ENCODE measurements at regions not wholly inside any gene's neighbourhood (a gene's known extent, or its start where the extent isn't known, plus 50 kb on each side); places are given as distances from the start of the nearest gene placed in this dataset.
A peak's percentile ranks its signal among the peaks of the same experiment; 100 is the strongest.
"Not testable (repeated sequence)": the region's sequence is repeated elsewhere in the genome, so short reads cannot be mapped to it uniquely, and the experiment has no call there.

DNA sequence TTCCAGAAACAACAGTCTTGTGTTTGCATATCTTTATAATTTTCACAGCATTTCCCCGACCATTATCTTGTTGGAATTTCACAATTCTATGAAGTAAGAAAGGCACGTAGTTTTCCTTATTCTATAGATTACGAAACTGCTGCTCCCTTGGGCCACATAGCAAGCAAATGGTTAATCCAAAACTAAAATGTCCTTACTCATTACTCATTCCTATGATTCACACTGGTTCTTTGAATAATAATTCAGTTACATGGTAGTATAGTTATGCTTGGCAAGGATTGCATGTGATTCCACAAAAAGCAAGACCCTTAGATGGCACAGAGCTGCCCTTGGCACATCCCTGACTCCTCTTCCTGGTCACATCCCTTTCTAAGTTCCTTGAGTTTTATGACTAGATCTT is 51.2 kb downstream of the OR13H1 start:
- no peak for DNase-seq (ENCODE audit: low read depth, low spot score)

DNA sequence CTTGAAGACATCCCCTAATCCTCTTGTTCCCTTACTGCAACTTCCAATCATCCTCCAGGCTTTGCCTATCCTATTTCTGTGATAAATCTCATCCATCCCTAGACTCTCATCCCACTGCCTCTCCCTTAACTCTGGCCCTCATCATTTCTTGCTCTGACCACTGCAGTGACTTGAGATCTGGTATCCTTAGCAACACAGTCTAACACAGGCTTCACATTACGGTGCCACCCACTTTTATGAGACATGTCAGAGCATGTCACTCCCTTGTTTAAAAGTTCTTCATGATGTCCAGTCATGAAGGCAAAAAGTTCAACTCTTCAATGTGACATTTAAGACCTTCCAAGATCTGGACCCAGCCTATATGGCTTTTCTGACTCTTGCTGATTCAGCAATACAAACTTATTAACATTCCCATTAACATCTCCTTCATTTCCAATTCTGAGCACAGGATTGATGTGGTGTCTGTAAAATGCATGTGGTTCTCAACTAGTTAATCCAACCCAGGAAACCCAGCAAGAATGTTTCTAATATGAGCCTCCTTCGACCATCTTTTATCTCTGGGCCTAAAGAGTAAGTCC is 64.0 kb downstream of the OR13H1 start:
- no peak for DNase-seq (ENCODE audit: low read depth, low spot score)

DNA sequence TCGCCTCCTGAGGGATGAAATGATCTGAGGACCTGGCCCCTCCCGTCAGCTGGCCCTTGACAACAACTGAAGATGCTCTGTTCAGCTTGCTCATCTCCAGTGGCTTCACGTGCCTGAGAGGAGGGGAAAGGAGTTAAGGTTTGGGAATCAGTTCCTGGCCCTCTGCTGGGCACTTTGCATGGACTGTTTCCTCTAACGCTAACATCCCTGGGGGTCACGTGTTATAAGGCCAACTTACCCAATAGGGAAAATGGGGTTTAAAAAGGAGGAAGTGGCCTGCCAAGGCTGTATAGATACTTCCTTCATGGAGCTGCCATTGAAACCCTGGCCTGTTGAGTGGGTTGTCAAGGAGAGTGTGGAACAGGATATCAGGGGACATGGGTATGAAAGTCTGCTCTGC is 65.6 kb downstream of the OR13H1 start:
- no peak for DNase-seq (ENCODE audit: low read depth, low spot score)

DNA sequence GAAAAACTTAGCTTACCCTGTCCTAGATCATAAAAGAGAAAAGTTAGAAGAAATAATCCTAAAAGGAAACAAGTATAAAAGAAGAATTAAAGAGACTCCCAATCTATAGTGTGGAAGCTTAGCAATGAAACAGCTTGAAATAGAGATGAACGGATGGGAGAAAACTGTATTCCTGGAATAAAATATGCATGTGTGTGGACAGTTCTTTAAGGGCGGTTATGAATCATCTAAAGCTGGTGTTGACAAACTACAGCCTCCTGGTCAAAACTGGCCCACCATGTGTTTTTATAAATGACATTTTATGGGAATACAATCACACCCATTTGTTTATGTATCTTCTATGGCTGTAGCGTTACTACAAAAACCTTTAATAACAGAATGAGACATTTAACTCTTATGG is 69.4 kb downstream of the OR13H1 start:
- DNase-seq (ENCODE audit: low read depth, low spot score), result no peak

DNA sequence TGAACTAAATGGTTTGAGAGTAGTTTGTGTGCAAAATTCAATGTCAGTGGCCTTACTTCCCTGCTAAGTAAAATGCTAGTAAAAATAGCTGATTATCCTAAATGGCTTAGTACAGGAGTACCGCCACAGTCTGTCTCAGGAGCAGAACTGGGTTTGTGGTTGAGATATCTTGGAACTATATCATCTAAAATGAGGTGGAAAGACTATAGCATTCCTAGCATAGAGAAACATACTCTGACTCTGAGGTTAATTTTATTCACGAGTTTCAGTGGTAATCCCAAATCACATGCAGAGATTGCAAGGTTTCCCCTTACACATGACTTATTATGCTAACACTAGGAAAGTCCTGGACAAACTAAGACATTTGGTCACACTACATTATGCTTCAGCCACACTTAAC is 70.4 kb downstream of the OR13H1 start:
- no peak for DNase-seq (ENCODE audit: low read depth, low spot score)

DNA sequence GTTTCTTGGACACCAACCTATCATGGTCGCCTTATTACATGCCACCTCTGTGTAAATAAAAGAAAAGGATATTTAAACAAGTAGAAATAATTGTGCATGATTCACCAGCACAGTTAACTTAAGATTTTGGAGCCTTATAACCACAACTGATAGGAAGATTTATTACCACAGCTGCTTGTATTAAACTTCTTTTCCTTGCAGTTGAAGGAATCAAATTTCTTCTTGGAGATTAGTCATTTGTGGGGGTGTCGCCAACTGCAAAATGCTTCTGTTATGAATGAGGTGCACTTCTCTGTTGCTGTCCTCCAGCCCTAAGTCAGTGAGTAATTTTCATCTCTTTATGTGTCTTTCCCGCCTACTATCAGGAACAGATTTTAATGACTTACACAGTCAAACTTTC is 73.3 kb downstream of the OR13H1 start:
- no peak for DNase-seq (ENCODE audit: low read depth, low spot score)

DNA sequence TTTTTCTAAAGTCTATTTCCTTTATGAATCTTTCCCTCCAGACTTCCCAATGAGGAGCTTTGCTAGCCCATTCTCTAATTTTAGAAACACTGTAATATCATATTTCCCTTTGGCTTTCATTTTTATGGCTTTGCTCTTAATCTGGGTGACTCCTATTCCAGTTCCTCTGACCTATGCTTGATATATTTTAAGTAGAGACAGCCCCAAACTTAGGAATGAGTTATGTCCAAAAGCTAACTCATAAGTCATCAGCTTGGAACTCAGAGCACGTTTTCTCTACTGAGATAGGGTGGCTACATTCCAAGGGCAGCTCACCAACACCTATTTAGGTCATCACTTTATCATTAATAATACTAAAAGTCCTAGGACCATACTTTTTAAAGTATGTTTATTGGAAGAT is 77.8 kb downstream of the OR13H1 start:
- DNase-seq (ENCODE audit: low read depth, low spot score), result no peak

DNA sequence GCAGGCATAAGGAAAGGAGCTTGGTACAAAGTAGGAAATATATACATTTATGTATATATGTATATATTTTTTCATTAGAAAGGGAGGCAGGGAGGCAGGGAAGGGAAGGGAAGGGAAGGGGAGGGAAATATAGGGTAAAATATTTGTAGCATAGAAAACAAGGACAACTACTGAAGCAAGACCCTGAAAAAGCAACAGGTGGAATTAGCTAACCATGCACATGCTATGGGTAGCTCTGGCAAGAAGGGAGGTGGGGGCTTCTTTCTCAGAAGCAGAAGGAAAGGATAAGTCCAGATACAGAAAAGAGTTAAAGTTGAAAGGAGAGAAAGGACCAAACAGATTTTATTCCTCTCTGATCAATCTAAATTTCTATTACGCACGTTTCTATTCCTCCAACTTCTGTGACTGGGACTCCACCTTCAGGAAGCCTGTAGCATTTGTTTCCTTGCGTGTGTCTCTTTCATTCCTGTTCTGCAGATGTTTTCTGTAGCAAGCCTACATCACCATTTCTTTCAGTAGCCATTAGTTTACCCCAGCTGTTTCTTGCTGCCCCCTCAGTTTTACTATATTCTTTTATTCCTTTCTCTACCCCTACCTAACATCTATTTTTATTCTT is 82.9 kb downstream of the OR13H1 start:
- DNase-seq (ENCODE audit: low read depth, low spot score), result no peak

DNA sequence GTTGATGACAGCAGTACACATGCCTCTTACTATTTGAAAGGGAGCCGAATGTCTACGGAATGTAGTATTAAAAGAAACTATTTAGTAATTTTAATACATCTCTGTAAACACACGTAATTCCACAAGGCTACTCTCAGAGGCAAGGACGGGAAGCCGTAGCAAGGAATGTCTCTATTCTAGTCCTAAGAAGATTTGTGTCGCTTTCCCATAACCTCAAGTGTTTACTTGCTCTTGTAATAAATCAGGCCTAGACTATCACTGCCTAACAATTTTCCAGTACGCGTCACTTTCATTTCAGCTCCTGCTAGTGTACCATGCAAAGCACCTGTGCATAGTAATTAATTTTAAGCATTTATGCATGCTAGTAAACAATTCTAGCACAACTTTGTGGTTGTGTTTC is 86.7 kb downstream of the OR13H1 start:
- DNase-seq (ENCODE audit: low read depth, low spot score), result no peak

DNA sequence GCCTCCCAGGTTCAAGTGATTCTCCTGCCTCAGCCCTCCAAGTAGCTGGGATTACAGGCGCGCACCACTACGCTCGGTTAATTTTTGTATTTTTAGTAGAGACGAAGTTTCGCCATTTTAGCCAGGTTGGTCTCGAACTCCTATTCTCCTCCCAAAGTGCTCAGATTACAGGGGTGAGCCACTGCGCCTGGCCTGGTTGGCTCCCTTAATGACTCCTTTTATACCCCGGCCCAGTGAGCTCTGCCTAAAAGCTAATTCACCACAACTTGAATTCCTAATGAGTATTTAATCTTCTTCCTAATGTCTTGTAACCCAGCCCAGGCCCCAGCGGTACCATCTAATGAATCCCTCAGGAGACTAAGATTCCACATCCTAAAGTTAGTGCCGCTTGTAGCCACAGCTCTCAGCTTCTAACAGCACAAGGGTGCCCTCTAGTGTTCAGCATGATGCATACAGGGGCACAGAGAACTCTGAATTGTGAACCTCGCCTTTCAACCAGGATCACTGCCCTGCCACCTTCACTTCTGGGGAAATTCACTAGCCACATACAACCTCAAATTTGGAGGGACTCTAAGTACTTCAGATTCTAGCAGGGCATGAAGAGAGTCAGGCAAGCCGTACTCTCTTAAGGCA is 89.5 kb downstream of the OR13H1 start:
- peak; percentile 12 for DNase-seq (ENCODE audit: low read depth, low spot score)

DNA sequence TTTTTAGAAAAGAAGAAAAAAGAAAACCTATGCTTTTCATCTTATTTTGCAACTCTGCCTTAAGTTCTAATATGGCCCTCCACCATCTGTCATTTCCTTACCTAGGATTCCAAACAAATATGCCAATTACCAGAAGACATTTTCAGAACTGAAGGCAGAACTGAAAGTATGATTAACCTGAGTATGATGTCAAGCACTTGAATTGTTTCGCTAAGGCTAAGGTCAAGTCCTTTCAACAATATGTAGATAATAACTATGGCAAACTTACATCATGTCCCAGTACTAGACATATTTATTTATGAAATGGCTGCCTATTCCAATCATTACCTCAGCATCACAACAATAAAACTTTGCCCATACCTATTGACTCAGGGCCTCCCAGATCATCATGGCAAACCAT is 91.0 kb downstream of the OR13H1 start:
- DNase-seq (ENCODE audit: low read depth, low spot score), result no peak

DNA sequence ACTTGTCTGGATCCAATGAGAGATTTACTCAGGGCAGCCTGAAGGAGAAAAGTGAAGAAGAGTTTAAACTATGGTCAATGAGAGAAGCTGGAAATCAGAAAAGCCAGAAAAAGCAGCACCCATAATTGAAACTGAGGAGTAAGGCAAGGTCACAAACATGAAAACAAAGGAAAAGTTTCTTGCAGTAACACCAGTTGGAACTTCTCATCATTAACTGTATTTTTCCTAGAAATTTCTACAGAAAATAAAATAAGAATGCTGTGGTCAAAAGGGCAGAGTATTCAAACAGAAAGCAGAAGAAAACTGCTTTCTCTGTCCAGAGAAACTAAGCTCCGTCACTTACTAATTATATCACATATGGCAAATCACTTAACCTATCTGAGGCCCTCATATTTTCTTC is 102.2 kb downstream of the OR13H1 start:
- no peak for DNase-seq (ENCODE audit: low read depth, low spot score)

DNA sequence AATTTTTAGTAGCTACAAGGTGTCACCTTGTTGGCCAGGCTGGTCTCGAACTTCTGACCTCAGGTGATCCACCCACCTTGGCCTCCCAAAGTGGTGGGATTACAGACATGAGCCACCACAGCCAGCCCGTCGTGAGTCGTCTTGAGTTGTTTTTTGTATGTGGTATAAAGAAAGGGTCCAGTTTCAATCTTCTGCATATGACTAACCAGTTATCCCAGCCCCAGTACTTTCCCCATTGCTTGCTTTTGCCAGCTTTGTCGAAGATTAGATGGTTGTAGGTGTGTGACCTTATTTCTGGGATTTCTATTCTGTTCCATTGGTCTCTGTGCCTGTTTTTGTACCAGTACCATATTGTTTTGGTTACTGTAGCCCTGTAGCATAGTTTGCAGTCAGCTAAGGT is 105.9 kb downstream of the OR13H1 start:
- DNase-seq (ENCODE audit: low read depth, low spot score), result no peak

DNA sequence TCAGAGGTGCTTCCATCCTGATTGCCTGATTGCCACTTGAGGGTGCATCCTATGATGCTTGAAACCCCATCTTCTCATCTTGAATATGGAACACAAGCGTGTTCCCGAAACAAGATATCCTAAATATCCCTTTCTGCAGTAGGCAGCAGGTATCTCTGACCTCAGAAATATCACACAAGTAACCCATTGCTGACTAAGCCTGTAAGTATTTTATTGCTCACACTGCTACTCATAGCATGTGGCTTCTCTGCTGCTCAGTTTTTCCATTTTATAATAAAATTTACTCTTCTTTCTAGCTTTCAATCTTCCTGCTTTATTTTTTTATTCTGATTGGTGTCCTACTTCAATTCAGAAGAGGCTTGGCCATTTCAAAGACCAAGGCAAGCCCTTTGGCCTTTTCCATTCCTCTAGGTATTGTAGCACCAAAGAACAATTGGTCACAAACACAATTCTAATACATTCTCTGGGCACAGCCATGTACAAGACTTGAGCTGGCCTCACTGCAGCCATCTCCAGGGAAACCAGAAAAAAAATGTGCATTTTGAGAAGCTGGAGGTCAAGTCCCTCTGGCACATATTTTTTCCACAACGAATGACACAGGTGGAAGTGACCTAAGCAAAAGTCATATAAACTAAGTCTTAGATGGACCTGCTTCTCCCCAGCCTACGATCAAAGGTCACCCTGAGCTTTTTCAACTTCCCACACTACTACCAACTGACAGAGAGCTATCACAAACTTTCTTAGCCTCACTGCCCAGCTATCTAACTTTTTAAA is 107.0 kb downstream of the OR13H1 start:
- no peak for DNase-seq (ENCODE audit: low read depth, low spot score)

DNA sequence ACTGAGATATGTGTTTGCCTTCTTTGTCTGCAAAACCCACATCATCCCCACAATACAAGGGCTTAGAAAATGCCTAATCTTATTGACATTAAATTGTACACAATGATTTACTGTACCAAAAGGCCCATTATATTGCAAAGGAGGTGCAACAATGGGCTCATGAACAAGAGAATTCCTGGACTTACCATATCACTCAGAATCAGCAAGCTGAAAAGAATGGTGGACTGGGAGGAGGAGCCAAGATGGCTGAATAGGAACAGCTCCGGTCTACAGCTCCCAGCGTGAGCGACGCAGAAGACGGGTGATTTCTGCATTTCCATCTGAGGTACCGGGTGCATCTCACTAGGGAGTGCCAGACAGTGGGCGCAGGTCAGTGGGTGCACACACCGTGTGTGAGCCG is 119.9 kb downstream of the OR13H1 start:
- DNase-seq (ENCODE audit: low read depth, low spot score), result not testable (repeated sequence)

DNA sequence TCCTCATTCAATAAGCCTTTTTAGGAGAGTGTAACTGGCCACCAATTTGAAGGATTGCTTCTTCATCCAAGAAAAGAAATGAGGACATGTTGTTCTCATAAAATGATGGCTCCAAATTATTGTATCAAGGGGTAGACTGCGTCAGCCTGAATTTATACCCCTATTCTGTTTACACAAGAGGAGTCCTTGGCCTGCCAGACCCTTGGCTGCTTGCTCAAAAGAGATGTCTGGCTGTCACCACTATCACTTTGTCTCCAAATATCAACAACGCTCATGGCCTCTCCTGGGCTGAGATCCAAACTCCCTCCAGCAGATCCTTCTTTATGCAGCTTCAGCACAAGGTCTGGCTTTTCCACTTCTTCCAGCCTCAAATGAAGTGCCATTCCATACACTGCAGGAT is 127.9 kb downstream of the OR13H1 start:
- no peak for DNase-seq (ENCODE audit: low read depth, low spot score)

DNA sequence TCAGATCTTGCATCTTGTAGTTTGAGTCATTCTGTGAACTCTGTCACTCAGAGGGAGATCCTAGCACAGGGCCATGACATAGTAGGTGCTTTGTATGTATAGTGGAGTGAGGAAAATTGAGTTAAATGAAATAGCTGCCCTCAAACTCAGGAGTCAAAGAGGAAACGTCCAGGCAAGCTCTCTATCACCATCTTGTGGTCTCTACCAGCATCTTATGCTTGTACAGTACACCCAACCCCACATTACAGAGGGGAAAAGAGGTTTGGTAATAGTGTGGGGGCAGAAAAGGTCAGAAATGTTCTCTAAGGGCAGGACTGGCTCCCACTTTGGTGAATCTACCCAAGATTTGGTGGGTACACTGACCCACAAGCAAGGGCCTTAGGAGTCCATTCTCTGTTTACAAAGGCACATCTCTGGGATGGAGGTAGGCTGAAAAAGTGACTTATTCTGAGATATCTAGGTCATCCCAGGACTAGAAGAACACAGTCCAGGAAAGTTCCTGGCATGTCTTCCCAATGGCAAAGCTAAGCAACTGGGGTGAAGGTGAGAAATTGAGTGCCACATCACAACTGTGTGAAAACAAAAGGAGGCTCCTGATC is 131.8 kb downstream of the OR13H1 start:
- no peak for DNase-seq (ENCODE audit: low read depth, low spot score)

DNA sequence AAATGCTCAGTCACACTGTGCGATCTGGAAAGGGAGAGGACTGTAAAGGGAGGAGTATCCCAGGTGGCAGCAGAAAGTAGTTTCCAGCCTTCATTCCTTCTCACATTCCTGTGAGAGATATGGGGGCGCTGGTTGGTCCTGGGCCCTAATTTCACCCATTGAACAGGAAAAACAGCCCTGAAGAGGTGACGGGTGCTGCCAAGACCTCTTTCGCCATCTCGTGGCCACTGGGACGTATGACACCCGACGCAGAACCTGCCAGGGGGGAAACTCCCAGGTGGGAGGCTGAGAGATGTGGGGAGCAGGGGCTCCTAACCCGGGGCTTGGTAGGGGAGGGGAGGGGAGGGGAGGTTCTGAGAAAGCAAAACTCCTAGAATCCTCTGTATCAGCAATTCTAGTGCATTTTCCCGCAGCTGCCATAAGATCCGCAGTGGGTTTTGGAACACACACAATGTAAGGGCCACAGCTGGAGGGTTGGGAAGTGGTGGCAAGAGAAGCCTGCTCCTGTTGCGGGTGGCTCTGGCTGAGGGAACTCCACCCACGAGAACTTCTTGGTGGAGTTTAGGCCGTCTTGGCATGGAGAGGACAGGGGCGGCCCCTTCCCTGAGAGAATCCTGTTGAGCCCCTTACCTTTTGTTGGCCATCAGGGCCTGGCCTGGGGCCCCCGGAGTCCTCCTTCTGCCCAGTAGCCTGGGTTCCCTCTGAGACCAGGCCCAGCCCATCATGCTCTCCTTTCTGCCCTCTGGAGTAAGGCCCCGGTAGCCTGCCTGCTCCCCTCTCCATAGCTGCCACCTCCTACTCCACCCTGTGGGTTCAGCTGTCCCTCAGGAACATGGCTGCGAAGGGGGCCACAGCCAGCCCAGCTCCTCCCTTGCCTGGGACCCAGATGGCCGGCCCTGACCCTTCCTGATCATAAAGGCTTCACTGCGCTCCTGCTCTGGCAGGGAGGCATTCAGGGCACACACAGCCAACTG is 134.1 kb downstream of the OR13H1 start:
- DNase-seq (ENCODE audit: low read depth, low spot score), result peak; percentile 7

DNA sequence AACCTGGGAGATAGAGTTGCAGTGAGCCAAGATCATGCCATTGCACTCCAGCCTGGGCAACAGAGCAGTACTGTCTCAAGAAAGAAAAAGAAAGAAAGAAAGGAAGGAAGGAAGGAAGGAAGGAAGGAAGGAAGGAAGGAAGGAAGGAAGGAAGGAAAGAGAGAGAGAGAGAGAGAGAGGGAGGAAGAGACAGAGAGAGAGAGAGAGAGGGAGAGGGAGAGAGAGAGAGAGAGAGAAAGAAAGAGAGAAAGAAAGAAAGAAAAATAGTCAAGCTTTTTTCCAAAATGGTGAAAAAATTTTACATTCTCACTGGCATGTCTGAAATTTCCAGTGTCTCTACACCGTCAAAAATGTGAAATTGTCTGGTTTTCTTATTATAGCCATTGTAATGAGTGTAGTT is 138.9 kb downstream of the OR13H1 start:
- not testable (repeated sequence) for DNase-seq (ENCODE audit: low read depth, low spot score)

DNA sequence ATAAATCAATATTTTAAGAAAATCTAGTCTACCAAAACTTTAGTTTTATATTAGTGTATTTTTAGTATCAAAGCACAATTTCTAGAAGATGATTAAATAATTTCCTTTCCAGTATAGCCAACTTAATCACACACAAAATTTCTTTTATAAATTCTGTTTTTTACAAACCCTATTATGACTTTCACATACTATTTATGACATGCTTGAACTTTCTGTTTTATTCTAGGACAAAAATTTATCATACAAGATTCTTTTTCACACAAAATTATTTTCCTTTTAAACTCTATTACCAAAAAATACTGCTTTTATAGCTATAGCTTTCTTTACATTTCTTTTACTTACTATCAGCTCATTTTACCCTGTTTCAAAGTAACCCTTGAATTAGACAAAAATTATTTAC is 149.5 kb downstream of the OR13H1 start:
- DNase-seq (ENCODE audit: low read depth, low spot score), result no peak

DNA sequence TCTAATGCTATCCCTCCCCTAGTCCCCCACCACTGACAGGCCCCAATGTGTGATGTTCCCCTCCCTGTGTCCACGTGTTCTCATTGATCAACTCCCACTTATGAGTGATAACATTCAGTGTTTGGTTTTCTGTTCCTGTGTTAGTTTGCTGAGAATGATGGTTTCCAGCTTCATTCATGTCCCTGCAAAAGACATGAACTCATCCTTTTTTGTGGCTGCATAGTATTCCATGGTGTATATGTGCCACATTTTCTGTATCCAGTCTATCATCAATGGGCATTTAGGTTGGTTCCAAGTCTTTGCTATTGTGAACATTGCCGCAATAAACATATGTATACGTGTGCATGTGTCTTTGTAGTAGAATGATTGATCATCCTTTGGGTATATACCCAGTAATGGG is 153.1 kb downstream of the OR13H1 start:
- DNase-seq (ENCODE audit: low read depth, low spot score), result not testable (repeated sequence)
